Endothelial cell of umbilical vein (primary cell): ENCODE measurements at regions not wholly inside any gene's neighbourhood (a gene's known extent, or its start where the extent isn't known, plus 50 kb on each side); places are given as distances from the start of the nearest gene placed in this dataset.

Experiments
- BruUV-seq: library from RNA; stranded (reverse); fragments of 400-500 nt; replicated peaks from 2 replicates; lab custom pipeline; 2021; lab: Mats Ljungman, UMichigan
- CTCF ChIA-PET: fragments of 300-600, 350-600 bp; sonication (Branson Sonifier 250); formaldehyde crosslinking; loops from one replicate; lab custom pipeline; 2021; ENCODE audit warnings: antibody characterized with exemption, inconsistent platforms; lab: Charles Lee
- POLR2A ChIA-PET: fragments of 300-600, 350-600 bp; sonication (Branson Sonifier 250); formaldehyde crosslinking; loops from one replicate; lab custom pipeline; 2021; ENCODE audit warnings: antibody characterized with exemption, inconsistent platforms; lab: Charles Lee
- DNase-seq: peaks from one replicate; pipeline ENCODE4 v3.0.0-alpha.2; 2011; ENCODE audit warnings: low read depth, low spot score
- FAIRE-seq: peaks from 2 replicates; lab custom pipeline; 2011; peaks lifted over from hg19 to GRCh38; lab: Jason Lieb, UNC
- H2AFZ ChIP-seq: 2 replicates; pipeline ENCODE4 v1.6.0; 2012; ENCODE audit warnings: low read depth, low read length, control low read depth, inconsistent platforms
- H3K27ac ChIP-seq: 2 replicates; pipeline ENCODE4 v1.5.1; 2011; ENCODE audit warnings: low read depth, mild to moderate bottlenecking, control low read depth, low read length, moderate library complexity; ENCODE audit not compliant: insufficient read depth
- H3K27me3 ChIP-seq, 2 experiments: 2 replicates each; pipeline versions ENCODE4 v1.6.0 to v1.6.1; 2011; ENCODE audit warnings: low read length in 2 of 2, mixed read lengths in 1 of 2; ENCODE audit not compliant: control insufficient read depth in 2 of 2, insufficient read depth in 2 of 2
- H3K36me3 ChIP-seq, 2 experiments: 2 replicates in 1 of 2; 3 replicates in 1 of 2; pipeline ENCODE4 v1.5.1; 2011; ENCODE audit warnings: low read length in 2 of 2, mild to moderate bottlenecking in 1 of 2, moderate library complexity in 1 of 2; ENCODE audit not compliant: control insufficient read depth in 2 of 2, insufficient read depth in 2 of 2; ENCODE audit errors: extremely low read depth in 1 of 2
- H3K4me1 ChIP-seq: 3 replicates; pipeline ENCODE4 v1.5.1; 2011; ENCODE audit warnings: mild to moderate bottlenecking, low read length; ENCODE audit not compliant: control insufficient read depth, insufficient read depth; ENCODE audit errors: extremely low read depth
- H3K4me2 ChIP-seq: 2 replicates; pipeline ENCODE4 v1.6.1; 2011; ENCODE audit warnings: low read length, control low read depth, mixed read lengths; ENCODE audit not compliant: insufficient read depth
- H3K4me3 ChIP-seq, 3 experiments: fragments of 200-600 bp in 1 of 3; sonication (generic), shearing (Covaris generic) in 1 of 3; replicated peaks in 1 of 3; 2 replicates each; pipeline ENCODE4 v1.5.1; 2011 to 2016; ENCODE audit warnings: control low read depth in 3 of 3, low read length in 3 of 3, mild to moderate bottlenecking in 2 of 3, inconsistent platforms in 1 of 3, low read depth in 1 of 3, moderate library complexity in 1 of 3; ENCODE audit not compliant: insufficient read depth in 1 of 3
- H3K79me2 ChIP-seq: 2 replicates; pipeline ENCODE4 v1.6.0; 2012; ENCODE audit warnings: low read length, inconsistent platforms; ENCODE audit not compliant: control insufficient read depth, insufficient read depth
- H3K9ac ChIP-seq: replicated peaks from 2 replicates; pipeline ENCODE3; 2011; ENCODE audit warnings: low read length, control low read depth; ENCODE audit not compliant: insufficient read depth; ENCODE audit errors: extremely low read depth
- H3K9me1 ChIP-seq: replicated peaks from 3 replicates; pipeline ENCODE4 v1.6.0; 2011; ENCODE audit warnings: mild to moderate bottlenecking, low read length; ENCODE audit not compliant: control insufficient read depth, insufficient read depth; ENCODE audit errors: extremely low read depth
- H3K9me3 ChIP-seq: replicated peaks from 2 replicates; pipeline ENCODE4 v1.5.1; 2012; ENCODE audit warnings: low read length, inconsistent platforms; ENCODE audit not compliant: control insufficient read depth, insufficient read depth
- H4K20me1 ChIP-seq: replicated peaks from 2 replicates; pipeline ENCODE3; 2011; ENCODE audit warnings: mild to moderate bottlenecking, low read length; ENCODE audit not compliant: control insufficient read depth, insufficient read depth; ENCODE audit errors: extremely low read depth
- CTCF ChIP-seq, 2 donors: IDR thresholded peaks; 1 replicate in 1 of 2; 2 replicates in 1 of 2; pipeline ENCODE4 v1.5.1; 2011; ENCODE audit warnings: low read length in 2 of 2, mild to moderate bottlenecking in 2 of 2, moderate library complexity in 2 of 2, control low read depth in 1 of 2, inconsistent platforms in 1 of 2, low read depth in 1 of 2; ENCODE audit not compliant: insufficient read depth in 1 of 2; ENCODE audit errors: extremely low read depth in 1 of 2
- EZH2 ChIP-seq: IDR thresholded peaks from 2 replicates; pipeline ENCODE4 v1.6.1; 2012; ENCODE audit warnings: borderline replicate concordance, low read depth, mild to moderate bottlenecking, moderate library complexity, low read length, inconsistent platforms; ENCODE audit not compliant: severe bottlenecking
- FOS ChIP-seq: IDR thresholded peaks from 2 replicates; pipeline ENCODE4 v1.6.1; 2011; ENCODE audit warnings: mild to moderate bottlenecking, low read length, moderate library complexity, borderline replicate concordance; ENCODE audit not compliant: insufficient read depth
- GATA2 ChIP-seq: IDR thresholded peaks from 2 replicates; pipeline ENCODE4 v1.7.0; 2011; ENCODE audit warnings: low read depth, mild to moderate bottlenecking, moderate library complexity, mixed read lengths, low read length; ENCODE audit not compliant: insufficient read length, insufficient read depth
- JUN ChIP-seq: IDR thresholded peaks from 2 replicates; pipeline ENCODE4 v1.6.1; 2011; ENCODE audit warnings: borderline replicate concordance, low read depth; ENCODE audit not compliant: insufficient read length, insufficient read depth
- MAX ChIP-seq: IDR thresholded peaks from 2 replicates; pipeline ENCODE4 v1.6.1; 2011; ENCODE audit not compliant: insufficient read depth, insufficient read length
- MYC ChIP-seq: IDR thresholded peaks from one replicate; pipeline ENCODE4 v1.6.1; 2011; ENCODE audit warnings: mild to moderate bottlenecking, low read depth, low read length
- POLR2A ChIP-seq: IDR thresholded peaks from 2 replicates; pipeline ENCODE4 v1.6.1; 2012; ENCODE audit warnings: low read depth, mild to moderate bottlenecking, control low read depth, low read length
- POLR2AphosphoS5 ChIP-seq: IDR thresholded peaks from 2 replicates; pipeline ENCODE4 v1.6.1; 2012; ENCODE audit warnings: low read depth, mild to moderate bottlenecking, control low read depth, low read length, moderate library complexity; ENCODE audit not compliant: insufficient read depth
- dilution Hi-C: fragments of 300-500 bp; cut with MboI; formaldehyde crosslinking; loops from one replicate; pipeline ENCODE4 v1.15.0; 2019; ENCODE audit warnings: low sequenced_read_pairs; ENCODE audit not compliant: extremely low pct_ligation_motif_present
- intact Hi-C: fragments of 100-400 bp; cut with micrococcal nuclease; formaldehyde crosslinking; loops from one replicate; pipeline ENCODE4 v1.10.0; 2022

GRCh38 chr1:112099979-112100378 is 110.5 kb upstream of the KCND3 start:
- dilution Hi-C loops, result no loop called here
- no peaks in the 10 kb centered on the region for H3K36me3 ChIP-seq
- POLR2A ChIA-PET, result no interaction called here

More at GRCh38 chr1:112099979-112100378, 110.5 kb upstream of the KCND3 start:
- BruUV-seq, result no TSS peak
- H3K4me3 ChIP-seq, result no peak overlapping the region
- H3K9me3 ChIP-seq, result no peaks in the 10 kb centered on the region
- no peaks in the 10 kb centered on the region for H4K20me1 ChIP-seq
- no peak overlapping the region for H3K4me2 ChIP-seq
- no peaks in the 10 kb centered on the region for H3K27me3 ChIP-seq
- TF ChIP-seq CTCF (IDR thresholded peaks at IDR 0.05; ENCODE audit: extremely low read depth in 1 of 2, insufficient read depth in 1 of 2, low read depth in 1 of 2, low read length in 2 of 2) (no peak), MAX (no peak), POLR2A (no peak), GATA2 (no peak), MYC (no peak), JUN (no peak), EZH2 (no peak), POLR2AphosphoS5 (no peak), FOS (no peak)
- no peaks in the 10 kb centered on the region for H3K79me2 ChIP-seq
- no peak overlapping the region for H3K27ac ChIP-seq
- CTCF ChIA-PET, result no interaction called here
- DNase-seq, result no peak
- no peak for FAIRE-seq
- H3K9ac ChIP-seq, result no peak overlapping the region
- intact Hi-C loops, result no loop called here
- no peaks in the 10 kb centered on the region for H3K4me1 ChIP-seq
- no peak overlapping the region for H2AFZ ChIP-seq
- no peaks in the 10 kb centered on the region for H3K9me1 ChIP-seq
